Neural crest cell (in vitro differentiated cells): ENCODE measurements at regions not wholly inside any gene's neighbourhood (a gene's known extent, or its start where the extent isn't known, plus 50 kb on each side); places are given as distances from the start of the nearest gene placed in this dataset.
"Not testable (repeated sequence)": the region's sequence is repeated elsewhere in the genome, so short reads cannot be mapped to it uniquely, and the experiment has no call there.

Experiments
- DNase-seq: peaks from one replicate; pipeline ENCODE4 v3.0.0; 2021; ENCODE audit warnings: low read depth, mixed read lengths, low spot score
- H3K27ac Mint-ChIP-seq: one replicate; pipeline ENCODE4 v1.8.0; 2021; ENCODE audit warnings: mild to moderate bottlenecking, mixed read lengths; ENCODE audit not compliant: unreplicated experiment
- H3K27me3 Mint-ChIP-seq: 2 replicates; pipeline ENCODE4 v1.8.0; 2021; ENCODE audit warnings: low read depth, mild to moderate bottlenecking, mixed read lengths
- H3K36me3 Mint-ChIP-seq: 2 replicates; pipeline ENCODE4 v1.8.0; 2021; ENCODE audit warnings: low read depth, mild to moderate bottlenecking, mixed read lengths
- H3K4me1 Mint-ChIP-seq: 2 replicates; pipeline ENCODE4 v1.8.0; 2021; ENCODE audit warnings: mixed read lengths
- H3K4me3 Mint-ChIP-seq: one replicate; pipeline ENCODE4 v1.8.0; 2021; ENCODE audit warnings: mild to moderate bottlenecking, mixed read lengths
- H3K9me3 Mint-ChIP-seq: 2 replicates; pipeline ENCODE4 v1.8.0; 2021; ENCODE audit warnings: mixed read lengths
- TF ChIP-seq, protein P1 (sequence below): fragments of 200-600 bp; sonication (generic); conservative IDR thresholded peaks from 2 replicates; pipeline ENCODE4 v1.5.0; 2021; ENCODE audit warnings: antibody characterized with exemption, mild to moderate bottlenecking

DNA sequence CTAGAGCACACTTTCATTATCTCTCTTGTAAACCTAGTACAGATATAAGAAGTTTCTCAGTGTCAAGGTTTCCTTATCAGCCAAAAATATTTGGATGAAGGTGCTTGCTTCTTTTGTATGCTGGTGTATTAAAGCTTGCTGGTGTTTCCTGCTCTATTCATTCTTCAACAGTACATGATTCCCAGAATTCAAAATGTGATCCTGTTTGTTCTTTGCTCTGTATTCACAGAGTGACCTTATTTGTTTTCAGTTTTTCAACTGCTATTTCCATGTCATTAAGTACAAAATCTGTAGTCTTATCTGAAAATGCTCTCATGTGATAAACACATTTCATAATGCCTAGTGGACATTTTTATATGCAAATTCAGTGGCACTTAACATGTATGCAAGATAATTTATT lies 1185.8 kb downstream of the SUCLG1 start:
- Mint-ChIP-seq H3K36me3 (no peaks in the 10 kb centered on the region), H3K4me3 (no peak overlapping the region), H3K27ac (no peak overlapping the region), H3K4me1 (no peaks in the 10 kb centered on the region), H3K9me3 (no peaks in the 10 kb centered on the region), H3K27me3 (no peaks in the 10 kb centered on the region)
- no peak for DNase-seq
- TF ChIP-seq, protein P1, sequence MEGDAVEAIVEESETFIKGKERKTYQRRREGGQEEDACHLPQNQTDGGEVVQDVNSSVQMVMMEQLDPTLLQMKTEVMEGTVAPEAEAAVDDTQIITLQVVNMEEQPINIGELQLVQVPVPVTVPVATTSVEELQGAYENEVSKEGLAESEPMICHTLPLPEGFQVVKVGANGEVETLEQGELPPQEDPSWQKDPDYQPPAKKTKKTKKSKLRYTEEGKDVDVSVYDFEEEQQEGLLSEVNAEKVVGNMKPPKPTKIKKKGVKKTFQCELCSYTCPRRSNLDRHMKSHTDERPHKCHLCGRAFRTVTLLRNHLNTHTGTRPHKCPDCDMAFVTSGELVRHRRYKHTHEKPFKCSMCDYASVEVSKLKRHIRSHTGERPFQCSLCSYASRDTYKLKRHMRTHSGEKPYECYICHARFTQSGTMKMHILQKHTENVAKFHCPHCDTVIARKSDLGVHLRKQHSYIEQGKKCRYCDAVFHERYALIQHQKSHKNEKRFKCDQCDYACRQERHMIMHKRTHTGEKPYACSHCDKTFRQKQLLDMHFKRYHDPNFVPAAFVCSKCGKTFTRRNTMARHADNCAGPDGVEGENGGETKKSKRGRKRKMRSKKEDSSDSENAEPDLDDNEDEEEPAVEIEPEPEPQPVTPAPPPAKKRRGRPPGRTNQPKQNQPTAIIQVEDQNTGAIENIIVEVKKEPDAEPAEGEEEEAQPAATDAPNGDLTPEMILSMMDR: no peak

DNA sequence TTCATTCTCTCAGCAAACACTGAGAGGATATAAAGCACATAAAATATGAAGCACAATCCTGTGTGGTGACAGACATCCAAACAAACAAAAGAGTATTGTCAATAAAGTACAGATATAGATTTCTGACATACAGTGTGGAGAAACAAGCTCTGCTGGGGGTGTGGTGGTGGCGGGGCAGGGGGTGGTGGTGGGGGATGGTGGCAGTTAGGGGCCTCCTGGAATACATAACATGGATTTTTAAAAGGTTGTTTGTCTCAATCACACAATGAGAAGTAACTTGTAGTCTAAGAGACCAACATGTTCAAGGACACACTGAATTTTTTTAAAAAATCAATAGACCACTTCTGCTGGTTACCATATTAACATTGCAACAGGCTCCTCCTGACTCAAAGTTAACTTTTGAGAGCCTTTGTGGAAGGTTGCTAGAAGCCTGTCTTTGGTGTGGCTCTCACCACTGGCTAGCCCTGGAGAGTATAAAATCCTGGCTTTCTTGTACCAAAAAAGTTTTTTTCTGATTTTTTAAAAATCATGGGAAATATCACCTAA lies 1197.4 kb downstream of the SUCLG1 start:
- Mint-ChIP-seq H3K36me3 (no peaks in the 10 kb centered on the region), H3K4me3 (no peak overlapping the region), H3K27me3 (no peaks in the 10 kb centered on the region), H3K4me1 (no peaks in the 10 kb centered on the region), H3K27ac (no peak overlapping the region), H3K9me3 (no peaks in the 10 kb centered on the region)
- DNase-seq: no peak
- TF ChIP-seq, protein P1: no peak

DNA sequence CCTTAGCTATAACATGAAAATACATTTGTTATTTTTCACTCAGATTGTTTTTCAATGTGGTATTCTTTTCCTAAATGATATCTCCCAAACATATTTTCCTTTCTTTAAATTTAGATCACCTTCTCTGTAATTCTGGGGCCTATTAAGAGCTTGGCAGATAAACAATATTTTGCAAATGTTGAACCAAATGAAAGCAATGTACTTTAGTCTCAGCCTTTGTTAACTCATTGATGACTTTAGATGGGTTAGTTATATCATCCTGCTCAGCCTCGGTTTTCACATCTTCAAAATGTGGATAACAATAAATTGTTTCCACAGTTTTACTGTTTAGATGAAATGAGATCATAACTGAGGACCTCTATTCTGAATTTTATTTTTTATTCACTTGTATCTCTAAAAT lies 1205.2 kb downstream of the SUCLG1 start:
- Mint-ChIP-seq H3K4me1 (no peaks in the 10 kb centered on the region), H3K27me3 (no peaks in the 10 kb centered on the region), H3K9me3 (peaks cover 7% of the 10 kb centered on the region), H3K36me3 (no peaks in the 10 kb centered on the region), H3K27ac (no peak overlapping the region), H3K4me3 (no peak overlapping the region)
- DNase-seq: no peak
- TF ChIP-seq, protein P1: no peak

DNA sequence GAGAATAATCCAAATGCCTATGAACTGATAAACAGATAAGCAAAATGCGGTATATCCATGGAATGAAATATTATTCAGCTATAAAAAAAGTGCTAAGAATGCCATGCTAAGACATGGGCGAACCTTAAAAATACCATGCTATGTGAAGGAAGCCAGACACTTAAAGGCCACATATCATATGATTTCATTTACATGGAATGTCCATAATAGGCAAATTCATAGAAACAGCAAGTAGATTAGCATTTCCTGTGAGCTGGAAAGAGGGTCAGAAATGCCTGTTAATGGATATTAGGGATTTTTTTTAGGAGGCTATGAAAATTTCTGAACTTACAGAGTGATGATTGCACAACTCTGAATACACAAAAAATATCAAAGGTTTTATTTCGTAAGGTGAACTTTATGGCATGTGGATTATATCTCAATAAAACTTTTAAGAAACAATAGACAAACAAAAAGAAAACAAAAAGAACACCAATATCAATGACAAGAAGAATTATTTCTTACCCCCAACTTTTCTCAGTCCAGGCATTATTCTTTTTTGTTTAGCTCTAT lies 1207.7 kb downstream of the SUCLG1 start:
- Mint-ChIP-seq H3K36me3 (peaks cover 7% of the 10 kb centered on the region), H3K9me3 (peaks cover 17% of the 10 kb centered on the region), H3K4me1 (no peaks in the 10 kb centered on the region), H3K4me3 (no peak overlapping the region), H3K27me3 (no peaks in the 10 kb centered on the region), H3K27ac (no peak overlapping the region)
- DNase-seq: no peak
- TF ChIP-seq, protein P1: no peak

DNA sequence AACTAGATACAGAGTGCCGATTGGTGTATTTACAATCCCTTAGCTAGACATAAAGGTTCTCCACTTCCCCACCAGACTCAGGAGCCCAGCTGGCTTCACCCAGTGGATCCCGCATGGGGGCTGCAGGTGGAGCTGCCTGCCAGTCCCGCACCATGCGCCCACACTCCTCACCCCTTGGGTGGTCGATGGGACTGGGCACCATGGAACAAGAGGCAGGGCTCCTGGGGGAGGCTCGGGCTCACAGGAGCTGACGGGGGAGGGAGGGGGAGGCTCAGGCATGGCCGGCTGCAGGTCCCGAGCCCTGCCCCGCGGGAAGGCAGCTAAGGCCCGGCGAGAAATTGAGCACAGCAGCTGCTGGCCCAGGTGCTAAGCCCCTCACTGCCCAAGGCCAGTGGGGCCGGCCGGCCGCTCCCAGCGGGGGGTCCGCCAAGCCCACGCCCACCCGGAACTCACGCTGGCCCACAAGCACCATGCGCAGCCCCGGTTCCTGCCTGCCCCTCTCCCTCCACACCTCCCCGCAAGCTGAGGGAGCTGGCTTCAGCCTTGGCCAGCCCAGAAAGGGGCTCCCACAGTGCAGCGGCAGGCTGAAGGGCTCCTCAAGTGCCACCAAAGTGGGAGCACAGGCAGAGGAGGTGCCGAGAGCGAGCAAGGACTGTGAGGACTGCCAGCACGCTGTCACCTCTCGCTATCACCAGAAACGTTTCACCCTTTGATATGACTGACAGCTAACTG lies 1213.1 kb downstream of the SUCLG1 start:
- not testable (repeated sequence) for H3K27me3 Mint-ChIP-seq, DNase-seq, H3K36me3 Mint-ChIP-seq, H3K4me3 Mint-ChIP-seq, H3K27ac Mint-ChIP-seq, H3K4me1 Mint-ChIP-seq
- peaks cover 14% of the 10 kb centered on the region for H3K9me3 Mint-ChIP-seq

DNA sequence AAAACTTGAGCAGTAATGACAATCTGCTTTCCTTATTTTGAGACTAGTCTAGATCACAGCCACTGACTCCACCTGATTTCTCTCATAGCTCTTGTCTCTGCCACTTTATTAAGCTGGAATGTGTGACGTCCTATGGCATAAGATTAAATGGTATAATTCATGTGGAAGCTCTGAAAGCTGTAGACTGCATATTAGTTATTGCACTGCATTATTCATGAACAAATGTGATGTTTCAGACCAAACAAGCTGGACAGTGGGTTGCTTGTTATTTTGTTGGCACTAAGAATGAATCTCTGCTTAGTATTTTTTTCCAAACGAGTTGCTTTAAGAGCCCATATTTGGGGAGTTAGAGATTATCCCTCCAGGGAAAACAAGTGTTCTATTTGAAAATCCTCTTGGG lies 1218.5 kb downstream of the SUCLG1 start:
- DNase-seq: no peak
- Mint-ChIP-seq H3K36me3 (no peaks in the 10 kb centered on the region), H3K27me3 (no peaks in the 10 kb centered on the region), H3K4me1 (no peaks in the 10 kb centered on the region), H3K9me3 (peaks cover 2% of the 10 kb centered on the region), H3K4me3 (no peak overlapping the region), H3K27ac (no peak overlapping the region)
- TF ChIP-seq, protein P1: no peak
